GM13977 (cell line): ENCODE measurements at regions not wholly inside any gene's neighbourhood (a gene's known extent, or its start where the extent isn't known, plus 50 kb on each side); places are given as distances from the start of the nearest gene placed in this dataset.

ENCODE experiments used
- DNase-seq: peaks from one replicate; pipeline ENCODE4 v3.0.0; 2012; ENCODE audit warnings: low spot score
- in situ Hi-C: fragments of 300-500 bp; cut with MboI; formaldehyde crosslinking; loops from one replicate; pipeline ENCODE4 v1.12.0; 2022; ENCODE audit warnings: low sequenced_read_pairs, low pct_unique_long_range_greater_than_20kb, mixed read lengths, inconsistent platforms; ENCODE audit not compliant: unreplicated experiment
- TF ChIP-seq, protein P1 (sequence below): IDR thresholded peaks from 2 replicates; pipeline ENCODE4 v1.5.1; 2012; ENCODE audit warnings: mild to moderate bottlenecking, control low read depth; ENCODE audit not compliant: insufficient read depth; ENCODE audit errors: extremely low read depth, missing control alignments

DNA sequence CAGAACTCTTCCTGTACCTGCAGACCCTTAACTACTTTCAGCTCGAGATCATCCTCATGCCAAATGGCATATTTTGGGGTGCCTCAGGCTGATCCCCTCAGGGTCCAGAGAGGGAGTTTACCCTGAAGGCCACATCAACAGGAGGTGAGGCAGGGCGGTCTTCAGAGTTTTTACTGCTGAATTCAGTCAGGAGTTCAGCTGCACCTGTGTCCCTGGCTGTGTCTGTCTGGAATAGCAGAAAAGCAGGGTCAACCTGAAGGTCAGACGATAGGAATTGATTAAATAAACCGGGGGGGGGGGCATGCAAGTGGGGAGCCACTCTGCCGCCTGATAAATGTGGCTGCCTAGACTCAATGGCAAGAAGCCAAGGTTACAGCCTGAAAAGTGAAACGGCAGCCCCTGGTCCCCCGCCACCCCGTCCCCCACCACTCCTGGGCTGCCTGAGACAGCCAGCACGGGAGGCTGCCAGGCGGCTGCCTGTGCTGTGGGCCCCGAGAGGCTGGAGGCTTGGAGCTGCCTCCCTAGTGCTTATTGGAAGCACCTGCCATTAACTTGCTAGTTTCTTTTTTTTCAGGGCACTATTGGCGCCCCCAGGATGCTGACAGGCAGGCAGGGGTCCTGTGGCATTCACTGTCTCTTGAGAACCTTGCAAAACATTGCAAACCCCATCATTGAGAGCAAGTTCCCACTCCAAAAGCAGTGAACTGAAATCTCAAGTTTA lies 182.7 kb upstream of the PPP1R26 start:
- TF ChIP-seq, protein P1, sequence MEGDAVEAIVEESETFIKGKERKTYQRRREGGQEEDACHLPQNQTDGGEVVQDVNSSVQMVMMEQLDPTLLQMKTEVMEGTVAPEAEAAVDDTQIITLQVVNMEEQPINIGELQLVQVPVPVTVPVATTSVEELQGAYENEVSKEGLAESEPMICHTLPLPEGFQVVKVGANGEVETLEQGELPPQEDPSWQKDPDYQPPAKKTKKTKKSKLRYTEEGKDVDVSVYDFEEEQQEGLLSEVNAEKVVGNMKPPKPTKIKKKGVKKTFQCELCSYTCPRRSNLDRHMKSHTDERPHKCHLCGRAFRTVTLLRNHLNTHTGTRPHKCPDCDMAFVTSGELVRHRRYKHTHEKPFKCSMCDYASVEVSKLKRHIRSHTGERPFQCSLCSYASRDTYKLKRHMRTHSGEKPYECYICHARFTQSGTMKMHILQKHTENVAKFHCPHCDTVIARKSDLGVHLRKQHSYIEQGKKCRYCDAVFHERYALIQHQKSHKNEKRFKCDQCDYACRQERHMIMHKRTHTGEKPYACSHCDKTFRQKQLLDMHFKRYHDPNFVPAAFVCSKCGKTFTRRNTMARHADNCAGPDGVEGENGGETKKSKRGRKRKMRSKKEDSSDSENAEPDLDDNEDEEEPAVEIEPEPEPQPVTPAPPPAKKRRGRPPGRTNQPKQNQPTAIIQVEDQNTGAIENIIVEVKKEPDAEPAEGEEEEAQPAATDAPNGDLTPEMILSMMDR, result no peak
- in situ Hi-C loops, result no loop called here
- no peak for DNase-seq

DNA sequence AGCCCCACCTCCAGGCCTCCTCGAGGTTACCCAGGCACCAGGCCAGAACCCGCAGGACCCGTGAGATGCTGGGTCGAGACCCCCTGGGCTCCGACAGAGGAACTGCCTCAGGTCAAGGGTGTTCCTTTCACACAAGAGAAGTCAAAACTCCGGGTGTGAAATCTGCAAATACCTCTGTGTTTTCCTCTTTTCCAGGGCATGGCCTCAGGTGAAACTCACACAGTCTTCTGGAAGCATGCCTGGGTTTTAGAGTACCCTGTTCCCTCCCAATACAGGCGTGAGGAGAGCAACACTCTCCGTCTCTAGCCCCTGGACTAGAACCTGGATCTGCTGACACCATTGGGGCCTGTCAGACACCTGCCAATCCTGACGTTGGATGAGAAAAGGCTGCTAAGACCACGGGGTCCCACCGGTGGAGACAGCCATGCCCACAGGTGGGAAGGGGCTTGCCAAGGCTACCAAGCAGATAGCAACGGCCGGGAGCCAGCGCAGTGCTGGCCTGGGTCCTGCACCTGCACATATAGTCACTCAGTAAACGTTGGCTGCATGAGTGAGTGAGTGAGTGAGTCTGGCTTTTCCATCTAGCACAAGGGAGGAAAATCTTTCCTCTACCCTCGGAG lies 182.0 kb upstream of the PPP1R26 start:
- in situ Hi-C loops, result no loop called here
- DNase-seq, result no peak
- TF ChIP-seq, protein P1, result no peak

DNA sequence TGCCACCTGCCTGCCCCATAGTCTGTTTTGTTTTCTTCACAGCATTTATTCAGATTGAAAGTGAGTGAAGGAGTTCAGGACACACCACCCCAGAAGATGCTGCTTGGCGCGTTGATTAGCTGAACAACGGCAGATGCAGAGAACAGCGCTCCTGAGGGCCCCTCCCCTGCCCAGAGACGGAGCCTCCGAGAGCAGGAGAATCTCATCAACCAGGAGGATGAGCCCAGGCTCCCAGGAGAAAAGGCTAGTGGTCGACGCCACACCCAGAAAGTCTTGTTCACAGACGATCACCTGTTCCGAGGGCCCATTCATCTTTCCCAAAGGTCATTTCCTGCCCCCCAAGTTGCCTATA lies 180.4 kb upstream of the PPP1R26 start:
- no peak for DNase-seq
- TF ChIP-seq, protein P1, result no peak
- in situ Hi-C loops, result no loop called here

DNA sequence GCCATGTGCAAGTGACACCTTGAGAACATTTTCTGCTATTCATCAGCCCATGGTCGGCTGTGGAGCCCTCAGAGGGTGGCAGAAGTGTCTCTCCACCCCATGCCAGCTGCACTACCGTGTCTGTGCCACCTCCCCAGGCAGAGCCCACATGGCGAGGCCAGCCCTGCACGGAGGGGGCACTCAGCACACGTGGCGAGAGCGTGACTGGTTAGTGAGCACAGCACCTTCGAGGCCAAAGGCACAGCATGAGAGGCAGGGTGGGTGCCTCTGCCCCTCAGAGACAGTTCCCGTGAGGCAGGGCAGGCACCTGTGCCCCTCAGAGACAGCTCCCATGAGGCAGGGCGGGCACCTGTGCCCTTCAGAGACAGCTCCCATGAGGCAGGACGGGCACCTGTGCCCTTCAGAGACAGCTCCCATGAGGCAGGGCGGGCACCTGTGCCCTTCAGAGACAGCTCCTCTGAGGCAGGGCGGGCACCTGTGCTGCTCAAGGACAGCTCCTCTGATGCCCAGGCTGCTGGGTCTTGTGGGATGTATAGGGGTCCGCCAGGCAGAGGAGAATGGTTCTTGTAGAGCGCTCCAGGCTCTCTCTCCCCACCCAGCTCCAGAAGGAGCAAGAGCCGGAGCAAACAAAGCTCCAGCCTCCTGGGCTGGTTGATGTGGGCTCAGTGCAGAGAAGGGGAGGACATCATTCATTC lies 179.8 kb upstream of the PPP1R26 start:
- no peak for DNase-seq
- TF ChIP-seq, protein P1, result no peak
- in situ Hi-C loops, result no loop called here

DNA sequence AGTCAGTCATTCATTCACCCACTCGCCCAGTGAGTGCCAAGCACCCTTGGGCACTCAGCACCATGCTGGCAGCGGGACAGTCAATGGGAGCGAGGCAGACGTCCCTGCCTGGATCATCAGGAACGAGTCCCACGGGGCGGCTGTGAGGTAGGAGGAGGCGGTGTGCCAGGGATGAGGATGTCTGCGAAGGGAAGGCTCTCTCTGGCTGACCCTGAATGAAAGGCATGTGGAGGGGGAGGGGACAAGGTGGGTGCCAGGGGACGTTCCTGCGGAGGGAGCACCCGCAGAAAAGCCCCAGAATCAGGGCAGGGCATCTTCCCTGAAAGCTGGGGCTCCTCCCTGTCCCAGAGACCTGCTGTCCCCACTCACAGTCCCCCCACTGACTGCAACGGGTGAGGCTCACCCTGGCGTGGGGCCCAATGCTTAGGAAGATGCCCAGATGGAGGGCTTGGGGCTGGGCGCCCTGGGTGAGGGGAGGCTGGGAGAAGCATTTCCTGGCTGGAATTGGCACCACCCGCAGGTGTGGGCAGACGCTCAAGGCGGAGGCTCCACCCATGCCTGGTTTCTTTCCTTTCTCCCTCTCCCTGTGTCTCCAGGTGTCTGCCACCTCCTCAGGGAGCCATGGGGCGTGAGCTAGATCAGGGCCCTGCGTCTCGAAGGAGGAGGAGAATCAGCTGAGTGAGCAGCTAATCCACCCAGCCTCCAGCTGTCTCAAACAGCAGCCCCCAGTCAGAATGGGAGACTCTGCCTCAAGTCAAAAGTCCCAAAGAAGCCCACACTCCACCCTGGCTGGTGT lies 179.0 kb upstream of the PPP1R26 start:
- in situ Hi-C loops, result no loop called here
- no peak for DNase-seq

More for the DNA sequence above, 179.0 kb upstream of the PPP1R26 start:
- TF ChIP-seq, protein P1, result no peak
